ENCODE measurements at regions not wholly inside any gene's neighbourhood (a gene's known extent, or its start where the extent isn't known, plus 50 kb on each side); places are given as distances from the start of the nearest gene placed in this dataset.

DNA sequence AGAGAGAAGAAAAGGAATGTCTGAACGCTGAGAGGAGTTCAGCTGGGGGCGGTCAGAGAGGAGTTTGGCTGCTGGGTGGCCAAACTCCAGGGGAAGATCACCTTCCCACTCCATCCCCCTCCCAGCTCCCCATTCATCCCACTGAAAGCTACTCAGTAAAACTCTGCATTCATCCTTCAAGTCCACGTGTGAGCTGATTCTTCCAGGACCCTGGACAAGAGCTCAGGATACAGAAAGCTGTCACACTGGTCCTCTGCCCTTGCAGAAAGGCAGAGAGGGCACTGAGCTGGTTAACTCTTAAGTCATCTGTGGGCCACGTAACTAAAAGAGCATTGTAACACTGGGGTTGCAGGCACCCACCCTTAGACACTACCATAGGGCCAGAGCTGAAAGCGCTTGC is 132.1 kb upstream of the ARL4C start (continued):
- TF ChIP-seq HDAC6 (IDR thresholded peaks at IDR 0.05; ENCODE audit: low read depth, low read length), result no peak

DNA sequence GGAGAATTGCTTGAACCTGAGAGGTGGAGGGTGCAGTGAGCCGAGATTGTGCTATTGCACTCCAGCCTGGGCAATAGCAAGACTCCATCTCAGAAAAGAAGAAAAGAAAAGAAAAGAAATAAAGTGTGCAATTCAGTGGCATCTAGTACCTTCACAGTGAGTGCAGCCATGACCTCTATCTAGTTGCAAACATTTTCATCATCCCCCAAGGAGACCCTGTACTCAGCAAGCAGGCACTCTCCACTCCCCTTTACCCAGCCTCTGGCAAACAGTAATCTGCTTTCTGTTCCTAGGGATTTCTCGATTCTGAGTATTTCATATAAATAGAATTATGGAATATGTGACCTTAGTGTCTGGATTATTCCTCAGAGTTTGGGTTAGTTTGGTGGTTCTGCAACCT is 130.4 kb upstream of the ARL4C start:
- Histone ChIP-seq H3K4me2 (ENCODE audit: insufficient read depth in 1 of 2, low read depth in 2 of 2, low read length in 2 of 2) (no peak overlapping the region), H4K91ac (replicated peaks; ENCODE audit: insufficient read length, low read length) (no peak overlapping the region)

More for the DNA sequence above, 130.4 kb upstream of the ARL4C start:
- Histone ChIP-seq H2BK20ac (ENCODE audit: low read length) (0 out of 2 replicates have a peak overlapping the region, but pooled peaks have one; percentile 56), H3K79me1 (ENCODE audit: low read depth, low read length) (no peaks in the 10 kb centered on the region), H3K18ac (ENCODE audit: extremely low read depth, low read length) (no peak overlapping the region), H4K5ac (ENCODE audit: insufficient read length, low read depth, low read length) (no peak overlapping the region), H4K8ac (ENCODE audit: extremely low read depth, insufficient read depth, low read length) (no peak overlapping the region), H3K9me3 (ENCODE audit: insufficient read depth in 2 of 2, low read depth in 1 of 2, low read length in 1 of 2) (no peaks in the 10 kb centered on the region), H3K23ac (ENCODE audit: insufficient read length) (no peak overlapping the region), H3K9ac (replicated peaks in 1 of 4; ENCODE audit: extremely low read depth in 1 of 4, low read depth in 3 of 4, low read length in 3 of 4) (no peak overlapping the region), H3K4me3 (ENCODE audit: extremely low read depth in 1 of 4, insufficient read depth in 2 of 4, low read depth in 3 of 4, low read length in 4 of 4) (no peak overlapping the region), H3K27me3 (replicated peaks in 1 of 4; ENCODE audit: control insufficient read depth in 3 of 4, extremely low read depth in 1 of 4, insufficient read depth in 3 of 4, low read length in 3 of 4) (no peaks in the 10 kb centered on the region), H3K27ac (ENCODE audit: low read depth, low read length) (no peak overlapping the region), H3K14ac (ENCODE audit: insufficient read length) (no peak overlapping the region), H3K36me3 (ENCODE audit: control insufficient read depth in 2 of 4, insufficient read depth in 4 of 4, low read length in 3 of 4) (no peaks in the 10 kb centered on the region), H3K4ac (replicated peaks; ENCODE audit: insufficient read length, low read depth, low read length) (no peak overlapping the region), H2BK15ac (ENCODE audit: low read length) (no peak overlapping the region), H2AK5ac (ENCODE audit: low read depth, low read length) (no peak overlapping the region), H2BK120ac (replicated peaks; ENCODE audit: low read depth, low read length) (no peak overlapping the region), H2BK12ac (ENCODE audit: low read depth, low read length) (no peak overlapping the region), H3K79me2 (ENCODE audit: control insufficient read depth in 1 of 2, insufficient read depth in 2 of 2, low read length in 2 of 2) (no peaks in the 10 kb centered on the region), H4K20me1 (replicated peaks in 1 of 2; ENCODE audit: control insufficient read depth in 1 of 2, insufficient read depth in 2 of 2, low read length in 2 of 2) (no peaks in the 10 kb centered on the region), H2BK5ac (ENCODE audit: low read depth, low read length) (no peak overlapping the region), H3K4me1 (replicated peaks in 1 of 4; ENCODE audit: control insufficient read depth in 3 of 4, insufficient read depth in 4 of 4, low read length in 3 of 4) (peaks cover 8 to 17% (median 14%) of the 10 kb centered on the region in 4 experiments), H3K56ac (replicated peaks; ENCODE audit: insufficient read length, low read depth, low read length) (no peak overlapping the region), H3K23me2 (ENCODE audit: low read depth, low read length) (0 out of 2 replicates have a peak, but pooled peaks cover 5% of the 10 kb centered on the region), H2AFZ (ENCODE audit: low read length) (no peak overlapping the region)
- DNase-seq (ENCODE audit: low read depth in 1 of 2, low spot score in 2 of 2), result no peak
- ChIA-PET CTCF (ENCODE audit: partially characterized antibody) (no interaction called here), POLR2A (ENCODE audit: partially characterized antibody) (no interaction called here)
- TF ChIP-seq BCL11A (IDR thresholded peaks at IDR 0.05; ENCODE audit: low read depth in 2 of 2, low read length in 2 of 2) (no peak), SUZ12 (IDR thresholded peaks at IDR 0.05; ENCODE audit: low read length) (no peak), MAX (IDR thresholded peaks at IDR 0.05) (no peak), RNF2 (IDR thresholded peaks at IDR 0.05; ENCODE audit: borderline replicate concordance, low read depth, low read length, missing control alignments, poor library complexity, severe bottlenecking) (no peak)
- FAIRE-seq, result no peak
- WGBS, 2 experiments (ENCODE audit: extremely low coverage in 1 of 2, insufficient coverage in 1 of 2, insufficient read length in 1 of 2, insufficient replicate concordance in 2 of 2, low coverage in 1 of 2, low lambda C conversion rate in 2 of 2, missing lambda C conversion rate in 1 of 2), result 82% methylated on average over 2 of the region's 2 CpGs; no CpG with 5 or more reads in 1 of the 2 experiments
